H9 (cell line): ENCODE measurements at regions not wholly inside any gene's neighbourhood (a gene's known extent, or its start where the extent isn't known, plus 50 kb on each side); places are given as distances from the start of the nearest gene placed in this dataset.

Experiments used
- DNase-seq: peaks from one replicate; pipeline ENCODE4 v3.0.0-alpha.2; 2017
- H2AFZ ChIP-seq: one replicate; pipeline ENCODE4 v1.6.1; 2013; ENCODE audit warnings: mild to moderate bottlenecking, low read length, control low read depth, moderate library complexity
- H2AK5ac ChIP-seq: 2 replicates; pipeline ENCODE4 v1.6.1; 2013; ENCODE audit warnings: low read length, control low read depth, mixed read lengths; ENCODE audit not compliant: insufficient read length
- H2BK120ac ChIP-seq: one replicate; pipeline ENCODE4 v1.6.1; 2013; ENCODE audit warnings: low read depth, mild to moderate bottlenecking, low read length, control low read depth, inconsistent platforms; ENCODE audit not compliant: poor library complexity, severe bottlenecking
- H2BK12ac ChIP-seq: 2 replicates; pipeline ENCODE4 v1.6.1; 2013; ENCODE audit warnings: low read length, control low read depth, mixed read lengths, low read depth; ENCODE audit not compliant: insufficient read length
- H2BK15ac ChIP-seq: 2 replicates; pipeline ENCODE4 v1.6.1; 2013; ENCODE audit warnings: low read depth, low read length, control low read depth
- H2BK20ac ChIP-seq: one replicate; pipeline ENCODE4 v1.6.1; 2013; ENCODE audit warnings: low read depth, mild to moderate bottlenecking, low read length, control low read depth, inconsistent platforms; ENCODE audit not compliant: poor library complexity, severe bottlenecking
- H2BK5ac ChIP-seq: 2 replicates; pipeline ENCODE4 v1.6.1; 2013; ENCODE audit warnings: low read length, control low read depth, mixed read lengths; ENCODE audit not compliant: insufficient read length
- H3K14ac ChIP-seq: 2 replicates; pipeline ENCODE4 v1.6.1; 2013; ENCODE audit warnings: low read length, control low read depth; ENCODE audit not compliant: insufficient read depth
- H3K18ac ChIP-seq: 2 replicates; pipeline ENCODE4 v1.6.1; 2013; ENCODE audit warnings: low read depth, mild to moderate bottlenecking, mixed read lengths, low read length, control low read depth; ENCODE audit not compliant: insufficient read length
- H3K23ac ChIP-seq: 2 replicates; pipeline ENCODE4 v1.6.1; 2013; ENCODE audit warnings: low read length, control low read depth, mixed read lengths, low read depth; ENCODE audit not compliant: insufficient read length
- H3K23me2 ChIP-seq: 2 replicates; pipeline ENCODE4 v1.6.1; 2013; ENCODE audit warnings: low read depth, mild to moderate bottlenecking, mixed read lengths, low read length, control low read depth; ENCODE audit not compliant: insufficient read length, poor library complexity, severe bottlenecking
- H3K27ac ChIP-seq: 2 replicates; pipeline ENCODE4 v1.5.1; 2013; ENCODE audit warnings: low read length, control low read depth, mixed read lengths, low read depth; ENCODE audit not compliant: insufficient read length
- H3K27me3 ChIP-seq: 2 replicates; pipeline ENCODE4 v1.6.1; 2013; ENCODE audit warnings: low read length, control low read depth, inconsistent platforms; ENCODE audit not compliant: insufficient read depth
- H3K4ac ChIP-seq: 2 replicates; pipeline ENCODE4 v1.6.1; 2013; ENCODE audit warnings: low read depth, mild to moderate bottlenecking, control low read depth, inconsistent platforms, low read length, moderate library complexity
- H3K4me1 ChIP-seq: 2 replicates; pipeline ENCODE4 v1.6.1; 2013; ENCODE audit warnings: low read length, control low read depth, inconsistent platforms; ENCODE audit not compliant: insufficient read depth
- H3K4me2 ChIP-seq: 2 replicates; pipeline ENCODE4 v1.6.1; 2013; ENCODE audit warnings: low read length, control low read depth, mixed read lengths; ENCODE audit not compliant: insufficient read length, insufficient read depth
- H3K56ac ChIP-seq: 2 replicates; pipeline ENCODE4 v1.6.1; 2013; ENCODE audit warnings: low read depth, mild to moderate bottlenecking, mixed read lengths, low read length, control low read depth; ENCODE audit not compliant: insufficient read length
- H3K79me1 ChIP-seq: 2 replicates; pipeline ENCODE4 v1.6.1; 2013; ENCODE audit warnings: low read depth, mild to moderate bottlenecking, moderate library complexity, low read length, control low read depth, inconsistent platforms; ENCODE audit not compliant: insufficient read depth, poor library complexity, severe bottlenecking
- H3K79me2 ChIP-seq: 2 replicates; pipeline ENCODE4 v1.6.1; 2013; ENCODE audit warnings: low read length, control low read depth, inconsistent platforms; ENCODE audit not compliant: insufficient read depth
- H3K9ac ChIP-seq: 2 replicates; pipeline ENCODE4 v1.6.1; 2013; ENCODE audit warnings: low read length, control low read depth, mixed read lengths; ENCODE audit not compliant: insufficient read length; ENCODE audit errors: extremely low read depth
- H3K9me3 ChIP-seq: one replicate; pipeline ENCODE4 v1.6.1; 2013; ENCODE audit warnings: low read depth, low read length, inconsistent platforms; ENCODE audit not compliant: control insufficient read depth
- H3T11ph ChIP-seq: one replicate; pipeline ENCODE4 v1.6.1; 2013; ENCODE audit warnings: mild to moderate bottlenecking, low read length, control low read depth, inconsistent platforms
- H4K20me1 ChIP-seq: one replicate; pipeline ENCODE4 v1.6.1; 2013; ENCODE audit not compliant: control insufficient read depth, insufficient read length, insufficient read depth
- H4K5ac ChIP-seq: 2 replicates; pipeline ENCODE4 v1.6.1; 2013; ENCODE audit warnings: low read depth, mild to moderate bottlenecking, mixed read lengths, low read length, control low read depth; ENCODE audit not compliant: insufficient read length
- H4K8ac ChIP-seq: replicated peaks from 2 replicates; pipeline ENCODE4 v1.6.1; 2013; ENCODE audit warnings: low read length, control low read depth, mixed read lengths, low read depth; ENCODE audit not compliant: insufficient read length
- H4K91ac ChIP-seq: 2 replicates; pipeline ENCODE4 v1.6.1; 2013; ENCODE audit warnings: low read depth, mild to moderate bottlenecking, moderate library complexity, mixed read lengths, low read length, control low read depth; ENCODE audit not compliant: insufficient read length
- H3K27ac Mint-ChIP-seq, 3 experiments: 2 replicates in 2 of 3; 3 replicates in 1 of 3; pipeline ENCODE4 v1.8.0; 2020 to 2021; ENCODE audit warnings: mixed read lengths in 3 of 3, mild to moderate bottlenecking in 1 of 3, moderate library complexity in 1 of 3
- H3K27me3 Mint-ChIP-seq: 2 replicates; pipeline ENCODE4 v1.8.0; 2021; ENCODE audit warnings: low read depth, mild to moderate bottlenecking, moderate library complexity, mixed read lengths
- H3K36me3 Mint-ChIP-seq, 3 experiments: 2 replicates in 2 of 3; 3 replicates in 1 of 3; pipeline ENCODE4 v1.8.0; 2020 to 2021; ENCODE audit warnings: low read depth in 3 of 3, mixed read lengths in 3 of 3; ENCODE audit not compliant: insufficient read depth in 1 of 3
- H3K4me1 Mint-ChIP-seq, 2 experiments: 2 replicates each; pipeline ENCODE4 v1.8.0; 2020; ENCODE audit warnings: mixed read lengths in 2 of 2
- H3K4me3 Mint-ChIP-seq, 2 experiments: 2 replicates in 1 of 2; 3 replicates in 1 of 2; pipeline ENCODE4 v1.8.0; 2020 to 2021; ENCODE audit warnings: mild to moderate bottlenecking in 2 of 2, mixed read lengths in 2 of 2, moderate library complexity in 1 of 2
- H3K9me3 Mint-ChIP-seq, 2 experiments: 2 replicates in 1 of 2; 3 replicates in 1 of 2; pipeline ENCODE4 v1.8.0; 2020; ENCODE audit warnings: mild to moderate bottlenecking in 2 of 2, mixed read lengths in 2 of 2, moderate library complexity in 1 of 2
- CTCF ChIP-seq: fragments of 200-600 bp; sonication (generic); conservative IDR thresholded peaks from 3 replicates; pipeline ENCODE4 v1.8.0; 2021; ENCODE audit warnings: antibody characterized with exemption, mild to moderate bottlenecking
- WGBS: extraction: QIAGEN DNeasy Blood & Tissue Kit; methylation state at CpG from one replicate; pipeline ENCODE4 v1.1.7; 2013; ENCODE audit warnings: missing lambda C conversion rate, low lambda C conversion rate, mixed read lengths; ENCODE audit not compliant: insufficient read length; ENCODE audit errors: extremely low coverage; 5-methylcytosine and 5-hydroxymethylcytosine counted together

- no peak for TF ChIP-seq CTCF
- H4K20me1 ChIP-seq = no peaks in the 10 kb centered on the region
- no peak overlapping the region for H3K18ac ChIP-seq
- no peak overlapping the region for H4K8ac ChIP-seq
- no peak overlapping the region for H3K4me2 ChIP-seq
- H3K36me3 Mint-ChIP-seq = no peaks in the 10 kb centered on the region
- no peak overlapping the region for H2BK20ac ChIP-seq
- H3K23ac ChIP-seq = no peak overlapping the region
- peaks cover 7% of the 10 kb centered on the region for H3K27me3 Mint-ChIP-seq
- H2BK5ac ChIP-seq = no peak overlapping the region
- no CpG with 5 or more reads among the region's 4 CpGs for WGBS
- no peak overlapping the region for H4K5ac ChIP-seq
- H3K4me3 Mint-ChIP-seq = no peak overlapping the region
- no peaks in the 10 kb centered on the region; the same call in 1 of the 2 replicates for H3K27me3 ChIP-seq
- H3K79me2 ChIP-seq = no peaks in the 10 kb centered on the region
- H3K79me1 ChIP-seq = no peaks in the 10 kb centered on the region
- no peak overlapping the region for H2BK120ac ChIP-seq
- no peak overlapping the region for H3K14ac ChIP-seq
- no peak overlapping the region for H2AFZ ChIP-seq
- DNase-seq = no peak
- H2BK15ac ChIP-seq = no peak overlapping the region
- H3K4me1 ChIP-seq = no peaks in the 10 kb centered on the region; the same call in 1 of the 2 replicates
- no peak overlapping the region for H3K4ac ChIP-seq
- H4K91ac ChIP-seq = no peak overlapping the region
- H2BK12ac ChIP-seq = no peak overlapping the region
- H3K9me3 ChIP-seq = no peaks in the 10 kb centered on the region
- H3K9me3 Mint-ChIP-seq = no peaks in the 10 kb centered on the region
- H2AK5ac ChIP-seq = no peak overlapping the region
- H3K27ac ChIP-seq = no peak overlapping the region
- no peak overlapping the region for H3K9ac ChIP-seq
- no peak overlapping the region for H3T11ph ChIP-seq
- H3K4me1 Mint-ChIP-seq = peaks cover 6 to 17% of the 10 kb centered on the region in 2 experiments; a peak in 3 of 4 replicates
- no peak overlapping the region for H3K56ac ChIP-seq
- no peaks in the 10 kb centered on the region for H3K23me2 ChIP-seq
- no peak overlapping the region; a peak in 1 of 7 replicates for H3K27ac Mint-ChIP-seq
Measured at GRCh38 chr14:49972823-49973222, 79.9 kb downstream of the ARF6 start.
